ENCODE measurements at regions not wholly inside any gene's neighbourhood (a gene's known extent, or its start where the extent isn't known, plus 50 kb on each side); places are given as distances from the start of the nearest gene placed in this dataset.

- Histone ChIP-seq H3K4me1 (peaks cover 4% of the 10 kb centered on the region), H3K4me3 (no peak overlapping the region), H3K36me3 (ENCODE audit: insufficient read depth in 1 of 2, low read depth in 1 of 2) (no peaks in the 10 kb centered on the region), H3K27me3 (ENCODE audit: insufficient read depth in 3 of 3, low read length in 2 of 3) (no peaks in the 10 kb centered on the region), H3K9me3 (no peaks in the 10 kb centered on the region), H3K27ac (no peak overlapping the region)
- 96 to 98% (median 96%) methylated on average over 7 of the region's 7 CpGs for WGBS, 3 donors
- no peak for TF ChIP-seq CTCF (IDR thresholded peaks at IDR 0.05)
- no peak for ATAC-seq
- intact Hi-C loops (cut with DNase I), result no loop called here
- DNase-seq, result no peak
Observed at GRCh38 chr2:134201533-134201932, 52.3 kb upstream of the MGAT5 start.

GRCh38 chr2:134202371-134202770 is 51.5 kb upstream of the MGAT5 start:
- no peaks in the 10 kb centered on the region for H3K27me3 ChIP-seq (ENCODE audit: insufficient read depth in 3 of 3, low read length in 2 of 3)
- 80 to 85% (median 83%) methylated on average over 4 of the region's 4 CpGs for WGBS, 3 donors
- no peaks in the 10 kb centered on the region for H3K9me3 ChIP-seq
- H3K4me3 ChIP-seq, result no peak overlapping the region
- H3K27ac ChIP-seq, result no peak overlapping the region
- peaks cover 4% of the 10 kb centered on the region for H3K4me1 ChIP-seq
- ATAC-seq (no peak), DNase-seq (no peak)
- intact Hi-C loops (cut with DNase I), result no loop called here
- no peak for TF ChIP-seq CTCF (IDR thresholded peaks at IDR 0.05)
- H3K36me3 ChIP-seq (ENCODE audit: insufficient read depth in 1 of 2, low read depth in 1 of 2), result no peaks in the 10 kb centered on the region

GRCh38 chr2:134203175-134203574 is 50.7 kb upstream of the MGAT5 start:
- no peaks in the 10 kb centered on the region for H3K9me3 ChIP-seq
- DNase-seq (no peak), ATAC-seq (no peak)
- intact Hi-C loops (cut with DNase I), result no loop called here
- no peak for TF ChIP-seq CTCF (IDR thresholded peaks at IDR 0.05)
- peaks cover 4% of the 10 kb centered on the region for H3K4me1 ChIP-seq
- no peak overlapping the region for H3K4me3 ChIP-seq
- no peak overlapping the region for H3K27ac ChIP-seq
- H3K36me3 ChIP-seq (ENCODE audit: insufficient read depth in 1 of 2, low read depth in 1 of 2), result no peaks in the 10 kb centered on the region
- no peaks in the 10 kb centered on the region for H3K27me3 ChIP-seq (ENCODE audit: insufficient read depth in 3 of 3, low read length in 2 of 3)

Data from psoas muscle (tissue), 7 donors.